ENCODE measurements at regions not wholly inside any gene's neighbourhood (a gene's known extent, or its start where the extent isn't known, plus 50 kb on each side); places are given as distances from the start of the nearest gene placed in this dataset.

DNA sequence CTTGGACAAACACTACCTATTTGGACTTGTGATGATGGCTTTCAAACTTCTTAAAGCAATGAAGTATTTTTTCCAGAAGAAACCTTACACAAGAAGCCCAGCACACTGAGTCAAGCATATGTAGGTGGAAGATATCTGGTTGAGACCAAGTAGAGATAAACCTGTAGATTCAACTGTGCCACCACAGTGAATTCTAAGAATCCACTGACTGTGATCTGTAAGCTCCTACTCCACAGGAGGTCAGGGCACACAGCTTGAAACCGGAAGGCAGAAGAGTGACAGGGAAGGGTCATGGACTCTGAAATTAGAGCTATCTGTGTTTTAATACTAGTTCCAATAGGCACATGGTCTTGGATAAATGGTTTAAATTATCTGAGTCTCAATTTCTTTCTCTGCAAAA, 404.5 kb downstream of the ETS1 start:
- Histone ChIP-seq H3K9ac (ENCODE audit: low read length) (no peak overlapping the region), H2AFZ (ENCODE audit: low read depth, low read length) (no peak overlapping the region), H3K4me2 (ENCODE audit: low read length) (no peak overlapping the region), H3K36me3 (ENCODE audit: insufficient read depth, low read length) (no peaks in the 10 kb centered on the region), H3F3A (ENCODE audit: insufficient read depth, low read length, poor library complexity, severe bottlenecking) (no peaks in the 10 kb centered on the region), H3K27ac (ENCODE audit: low read length) (no peak overlapping the region), H3K4me3 (ENCODE audit: low read length) (no peak overlapping the region), H3K27me3 (ENCODE audit: insufficient read depth, low read depth, low read length) (no peaks in the 10 kb centered on the region), H3K9me2 (ENCODE audit: insufficient read depth, low read length) (no peaks in the 10 kb centered on the region), H4K20me1 (ENCODE audit: insufficient read depth) (no peaks in the 10 kb centered on the region), H3K79me2 (replicated peaks; ENCODE audit: insufficient read depth, low read length) (no peaks in the 10 kb centered on the region), H3K9me3 (ENCODE audit: low read length) (no peaks in the 10 kb centered on the region)
- TF ChIP-seq, protein P1, sequence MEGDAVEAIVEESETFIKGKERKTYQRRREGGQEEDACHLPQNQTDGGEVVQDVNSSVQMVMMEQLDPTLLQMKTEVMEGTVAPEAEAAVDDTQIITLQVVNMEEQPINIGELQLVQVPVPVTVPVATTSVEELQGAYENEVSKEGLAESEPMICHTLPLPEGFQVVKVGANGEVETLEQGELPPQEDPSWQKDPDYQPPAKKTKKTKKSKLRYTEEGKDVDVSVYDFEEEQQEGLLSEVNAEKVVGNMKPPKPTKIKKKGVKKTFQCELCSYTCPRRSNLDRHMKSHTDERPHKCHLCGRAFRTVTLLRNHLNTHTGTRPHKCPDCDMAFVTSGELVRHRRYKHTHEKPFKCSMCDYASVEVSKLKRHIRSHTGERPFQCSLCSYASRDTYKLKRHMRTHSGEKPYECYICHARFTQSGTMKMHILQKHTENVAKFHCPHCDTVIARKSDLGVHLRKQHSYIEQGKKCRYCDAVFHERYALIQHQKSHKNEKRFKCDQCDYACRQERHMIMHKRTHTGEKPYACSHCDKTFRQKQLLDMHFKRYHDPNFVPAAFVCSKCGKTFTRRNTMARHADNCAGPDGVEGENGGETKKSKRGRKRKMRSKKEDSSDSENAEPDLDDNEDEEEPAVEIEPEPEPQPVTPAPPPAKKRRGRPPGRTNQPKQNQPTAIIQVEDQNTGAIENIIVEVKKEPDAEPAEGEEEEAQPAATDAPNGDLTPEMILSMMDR (IDR thresholded peaks at IDR 0.05; ENCODE audit: poor library complexity, severe bottlenecking), result no peak
- TF ChIP-seq POLR2AphosphoS5 (IDR thresholded peaks at IDR 0.05), result no peak
- TF ChIP-seq, protein P2, sequence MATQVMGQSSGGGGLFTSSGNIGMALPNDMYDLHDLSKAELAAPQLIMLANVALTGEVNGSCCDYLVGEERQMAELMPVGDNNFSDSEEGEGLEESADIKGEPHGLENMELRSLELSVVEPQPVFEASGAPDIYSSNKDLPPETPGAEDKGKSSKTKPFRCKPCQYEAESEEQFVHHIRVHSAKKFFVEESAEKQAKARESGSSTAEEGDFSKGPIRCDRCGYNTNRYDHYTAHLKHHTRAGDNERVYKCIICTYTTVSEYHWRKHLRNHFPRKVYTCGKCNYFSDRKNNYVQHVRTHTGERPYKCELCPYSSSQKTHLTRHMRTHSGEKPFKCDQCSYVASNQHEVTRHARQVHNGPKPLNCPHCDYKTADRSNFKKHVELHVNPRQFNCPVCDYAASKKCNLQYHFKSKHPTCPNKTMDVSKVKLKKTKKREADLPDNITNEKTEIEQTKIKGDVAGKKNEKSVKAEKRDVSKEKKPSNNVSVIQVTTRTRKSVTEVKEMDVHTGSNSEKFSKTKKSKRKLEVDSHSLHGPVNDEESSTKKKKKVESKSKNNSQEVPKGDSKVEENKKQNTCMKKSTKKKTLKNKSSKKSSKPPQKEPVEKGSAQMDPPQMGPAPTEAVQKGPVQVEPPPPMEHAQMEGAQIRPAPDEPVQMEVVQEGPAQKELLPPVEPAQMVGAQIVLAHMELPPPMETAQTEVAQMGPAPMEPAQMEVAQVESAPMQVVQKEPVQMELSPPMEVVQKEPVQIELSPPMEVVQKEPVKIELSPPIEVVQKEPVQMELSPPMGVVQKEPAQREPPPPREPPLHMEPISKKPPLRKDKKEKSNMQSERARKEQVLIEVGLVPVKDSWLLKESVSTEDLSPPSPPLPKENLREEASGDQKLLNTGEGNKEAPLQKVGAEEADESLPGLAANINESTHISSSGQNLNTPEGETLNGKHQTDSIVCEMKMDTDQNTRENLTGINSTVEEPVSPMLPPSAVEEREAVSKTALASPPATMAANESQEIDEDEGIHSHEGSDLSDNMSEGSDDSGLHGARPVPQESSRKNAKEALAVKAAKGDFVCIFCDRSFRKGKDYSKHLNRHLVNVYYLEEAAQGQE (IDR thresholded peaks at IDR 0.05; ENCODE audit: borderline replicate concordance), result no peak
- TF ChIP-seq RAD21 (conservative IDR thresholded peaks at IDR 0.05), result no peak

DNA sequence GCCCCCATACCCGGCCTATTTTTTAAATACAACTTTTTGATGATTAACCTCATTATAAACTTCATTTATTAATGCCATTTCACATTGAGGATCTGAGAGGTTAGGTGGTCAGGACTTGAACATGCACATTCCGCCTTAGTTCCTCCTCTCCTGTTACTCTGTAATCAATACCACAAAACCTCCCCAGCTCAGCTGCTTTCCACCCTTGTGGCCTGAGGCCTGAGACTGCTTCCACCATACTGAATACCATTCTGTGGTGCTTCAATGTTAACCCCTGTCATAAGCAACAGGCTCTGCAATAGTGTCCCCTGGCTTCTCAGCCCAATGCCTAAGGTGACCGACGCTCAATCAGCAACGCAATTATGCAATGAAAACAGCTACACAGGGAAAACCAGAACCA, 405.4 kb downstream of the ETS1 start:
- no peak overlapping the region for H3K9ac ChIP-seq (ENCODE audit: low read length)
- H4K20me1 ChIP-seq (ENCODE audit: insufficient read depth), result no peaks in the 10 kb centered on the region
- H3K27me3 ChIP-seq (ENCODE audit: insufficient read depth, low read depth, low read length), result no peaks in the 10 kb centered on the region
- H3K4me2 ChIP-seq (ENCODE audit: low read length), result no peak overlapping the region
- no peaks in the 10 kb centered on the region for H3F3A ChIP-seq (ENCODE audit: insufficient read depth, low read length, poor library complexity, severe bottlenecking)
- H3K9me3 ChIP-seq (ENCODE audit: low read length), result no peaks in the 10 kb centered on the region
- no peak overlapping the region for H3K27ac ChIP-seq (ENCODE audit: low read length)
- TF ChIP-seq POLR2AphosphoS5 (IDR thresholded peaks at IDR 0.05) (no peak), RAD21 (conservative IDR thresholded peaks at IDR 0.05) (no peak)
- H2AFZ ChIP-seq (ENCODE audit: low read depth, low read length), result no peak overlapping the region
- H3K79me2 ChIP-seq (replicated peaks; ENCODE audit: insufficient read depth, low read length), result no peaks in the 10 kb centered on the region
- H3K9me2 ChIP-seq (ENCODE audit: insufficient read depth, low read length), result no peaks in the 10 kb centered on the region
- H3K36me3 ChIP-seq (ENCODE audit: insufficient read depth, low read length), result no peaks in the 10 kb centered on the region
- no peak overlapping the region for H3K4me3 ChIP-seq (ENCODE audit: low read length)

DNA sequence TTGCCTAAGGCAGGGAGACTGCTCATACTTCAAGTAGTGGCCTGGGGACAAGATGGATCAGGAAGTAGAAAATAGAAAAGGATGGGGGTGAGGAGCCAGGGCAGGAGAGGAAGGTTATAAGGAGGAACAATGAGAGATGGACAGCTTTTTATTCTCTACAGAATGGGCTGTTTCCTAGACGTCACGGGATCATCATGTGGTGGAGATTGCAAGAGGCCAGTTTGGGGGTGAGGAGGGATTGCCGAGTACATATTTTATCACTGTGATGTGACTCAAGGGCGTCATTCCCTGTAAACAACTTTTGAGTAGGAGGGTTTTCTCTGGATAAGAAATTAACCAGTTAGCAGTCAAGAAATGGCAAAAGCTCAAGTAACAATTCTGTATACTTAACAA, 406.3 kb downstream of the ETS1 start:
- H3K4me3 ChIP-seq (ENCODE audit: low read length), result no peak overlapping the region
- H3K36me3 ChIP-seq (ENCODE audit: insufficient read depth, low read length), result no peaks in the 10 kb centered on the region
- H4K20me1 ChIP-seq (ENCODE audit: insufficient read depth), result no peaks in the 10 kb centered on the region
- H3K9me3 ChIP-seq (ENCODE audit: low read length), result no peaks in the 10 kb centered on the region
- H3K4me2 ChIP-seq (ENCODE audit: low read length), result no peak overlapping the region
- H3K9ac ChIP-seq (ENCODE audit: low read length), result no peak overlapping the region
- no peaks in the 10 kb centered on the region for H3K27me3 ChIP-seq (ENCODE audit: insufficient read depth, low read depth, low read length)
- no peaks in the 10 kb centered on the region for H3F3A ChIP-seq (ENCODE audit: insufficient read depth, low read length, poor library complexity, severe bottlenecking)
- no peak overlapping the region for H3K27ac ChIP-seq (ENCODE audit: low read length)
- no peak overlapping the region for H2AFZ ChIP-seq (ENCODE audit: low read depth, low read length)
- no peaks in the 10 kb centered on the region for H3K79me2 ChIP-seq (replicated peaks; ENCODE audit: insufficient read depth, low read length)
- TF ChIP-seq, protein P1 (IDR thresholded peaks at IDR 0.05; ENCODE audit: poor library complexity, severe bottlenecking), result no peak
- TF ChIP-seq SMC3 (conservative IDR thresholded peaks at IDR 0.05; ENCODE audit: poor library complexity), result no peak
- TF ChIP-seq RAD21 (conservative IDR thresholded peaks at IDR 0.05), result no peak
- TF ChIP-seq, protein P2 (IDR thresholded peaks at IDR 0.05; ENCODE audit: borderline replicate concordance), result no peak
- TF ChIP-seq TAF1 (IDR thresholded peaks at IDR 0.05; ENCODE audit: low read depth), result no peak
- TF ChIP-seq MXI1 (conservative IDR thresholded peaks at IDR 0.05; ENCODE audit: poor library complexity, severe bottlenecking), result no peak
- no peak for TF ChIP-seq EZH2 (IDR thresholded peaks at IDR 0.05; ENCODE audit: borderline replicate concordance, insufficient read depth, low read length, poor library complexity, severe bottlenecking)
- no peak for TF ChIP-seq EP300 (conservative IDR thresholded peaks at IDR 0.05; ENCODE audit: poor library complexity, severe bottlenecking)
- TF ChIP-seq POLR2AphosphoS5 (IDR thresholded peaks at IDR 0.05), result no peak
- no peaks in the 10 kb centered on the region for H3K9me2 ChIP-seq (ENCODE audit: insufficient read depth, low read length)
